PC-3 (cell line): ENCODE measurements at regions not wholly inside any gene's neighbourhood (a gene's known extent, or its start where the extent isn't known, plus 50 kb on each side); places are given as distances from the start of the nearest gene placed in this dataset.

Experiments used
- ATAC-seq: fragments of 200-7000 bp; cut with Tn5 transposase; 2 replicates; pipeline ENCODE4 v1.9.1; 2020; ENCODE audit warnings: mild to moderate bottlenecking, moderate library complexity
- BruUV-seq: library from RNA; stranded (reverse); fragments of 400-500 nt; replicated peaks from 2 replicates; lab custom pipeline; 2021; lab: Mats Ljungman, UMichigan
- CTCF ChIA-PET: fragments of 300-600 bp; sonication (Branson Sonifier 250); formaldehyde crosslinking; loops from one replicate; lab custom pipeline; 2022; ENCODE audit warnings: antibody characterized with exemption; lab: Charles Lee
- POLR2A ChIA-PET: fragments of 300-600 bp; sonication (Branson Sonifier 250); formaldehyde crosslinking; loops from one replicate; lab custom pipeline; 2022; ENCODE audit warnings: antibody characterized with exemption; ENCODE audit not compliant: unreplicated experiment; lab: Charles Lee
- DNase-seq: peaks from one replicate; pipeline ENCODE4 v3.0.0-alpha.2; 2015
- H2AFZ ChIP-seq: fragments of 300-600 bp; sonication (generic); 2 replicates; pipeline ENCODE4 v1.6.0; 2016; ENCODE audit warnings: antibody characterized with exemption, low read length
- H3F3A ChIP-seq: fragments of 300-600 bp; sonication (generic); one replicate; pipeline ENCODE4 v1.6.0; 2017; ENCODE audit warnings: antibody characterized with exemption, low read length, control low read depth, mild to moderate bottlenecking; ENCODE audit not compliant: unreplicated experiment
- H3K27ac ChIP-seq: fragments of 300-600 bp; sonication (generic); 2 replicates; pipeline ENCODE4 v1.5.1; 2016; ENCODE audit warnings: mild to moderate bottlenecking, low read length
- H3K27me3 ChIP-seq: fragments of 300-600 bp; sonication (generic); 2 replicates; pipeline ENCODE4 v1.6.1; 2016; ENCODE audit warnings: low read length, mixed read lengths
- H3K36me3 ChIP-seq: fragments of 300-600 bp; sonication (generic); 2 replicates; pipeline ENCODE4 v1.6.1; 2016; ENCODE audit warnings: low read depth, mixed run types, low read length, mixed read lengths
- H3K4me1 ChIP-seq: fragments of 300-600 bp; sonication (generic); 2 replicates; pipeline ENCODE4 v1.5.1; 2016; ENCODE audit warnings: low read length; ENCODE audit not compliant: insufficient read depth
- H3K4me2 ChIP-seq: fragments of 300-600 bp; sonication (generic); 2 replicates; pipeline ENCODE4 v1.6.0; 2016; ENCODE audit warnings: low read length
- H3K4me3 ChIP-seq: fragments of 300-600 bp; sonication (generic); 2 replicates; pipeline ENCODE4 v1.5.1; 2016; ENCODE audit warnings: mild to moderate bottlenecking, low read length, mixed read lengths
- H3K79me2 ChIP-seq: fragments of 300-600 bp; sonication (generic); 2 replicates; pipeline ENCODE4 v1.6.1; 2017; ENCODE audit warnings: low read length, mixed read lengths
- H3K9ac ChIP-seq: fragments of 300-600 bp; sonication (generic); 2 replicates; pipeline ENCODE4 v1.6.0; 2016; ENCODE audit warnings: mild to moderate bottlenecking, low read length
- H3K9me2 ChIP-seq: fragments of 300-600 bp; sonication (generic); replicated peaks from 2 replicates; pipeline ENCODE4 v1.6.1; 2016; ENCODE audit warnings: mixed run types, low read length, mixed read lengths
- H3K9me3 ChIP-seq: fragments of 300-600 bp; sonication (generic); 2 replicates; pipeline ENCODE4 v1.6.1; 2016; ENCODE audit warnings: low read length, mixed read lengths
- H4K20me1 ChIP-seq: fragments of 300-600 bp; sonication (generic); 2 replicates; pipeline ENCODE4 v1.6.1; 2016; ENCODE audit warnings: low read length, mixed read lengths
- CTCF ChIP-seq: fragments of 300-600 bp; sonication (generic); conservative IDR thresholded peaks from 2 replicates; pipeline ENCODE4 v1.5.1; 2017; ENCODE audit warnings: antibody characterized with exemption, low read depth, mild to moderate bottlenecking, low read length
- EZH2 ChIP-seq: fragments of 300-600 bp; sonication (generic); IDR thresholded peaks from one replicate; pipeline ENCODE4 v1.6.1; 2017; ENCODE audit warnings: antibody characterized with exemption, mild to moderate bottlenecking, low read length; ENCODE audit not compliant: unreplicated experiment
- EZH2phosphoT487 ChIP-seq: fragments of 300-600 bp; sonication (generic); IDR thresholded peaks from 2 replicates; pipeline ENCODE4 v1.6.1; 2018; ENCODE audit warnings: mild to moderate bottlenecking, antibody characterized with exemption, low read length, borderline replicate concordance
- intact Hi-C: fragments of 100-400 bp; cut with micrococcal nuclease; formaldehyde crosslinking; loops from 2 replicates; pipeline ENCODE4 v1.9.0; 2023

DNA sequence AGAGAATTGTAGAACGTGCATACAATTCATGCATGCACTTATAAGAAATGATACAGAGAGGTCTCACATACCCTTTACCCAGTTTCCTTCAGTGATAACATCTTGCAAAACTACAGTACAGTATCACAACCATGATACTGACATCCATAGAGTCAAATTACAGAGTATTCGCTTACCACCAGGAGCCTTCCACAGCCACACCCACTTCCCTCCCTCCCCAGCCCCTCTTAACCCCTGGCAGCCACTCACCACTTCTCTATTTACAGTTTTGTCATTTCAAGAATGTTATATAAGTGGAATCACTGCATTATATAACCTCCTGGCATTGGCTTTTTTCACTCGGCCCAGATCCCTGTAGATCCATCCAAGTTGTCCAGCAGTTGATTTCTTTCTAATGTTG, 143.8 kb downstream of the ZNF248 start:
- ATAC-seq (peak; percentile 42), DNase-seq (peak; percentile 70)
- TF ChIP-seq EZH2phosphoT487 (no peak), EZH2 (no peak), CTCF (no peak)
- ChIA-PET CTCF (no interaction called here), POLR2A (no interaction called here)
- Histone ChIP-seq H3K27me3 (no peaks in the 10 kb centered on the region), H3K9me3 (0 out of 2 replicates have a peak, but pooled peaks cover 10% of the 10 kb centered on the region), H3K79me2 (no peaks in the 10 kb centered on the region), H4K20me1 (no peaks in the 10 kb centered on the region), H3K36me3 (no peaks in the 10 kb centered on the region), H3K4me3 (no peak overlapping the region), H3K9me2 (no peaks in the 10 kb centered on the region), H3K9ac (no peak overlapping the region), H3K4me2 (no peak overlapping the region), H2AFZ (no peak overlapping the region), H3K27ac (no peak overlapping the region), H3K4me1 (peaks cover 17% of the 10 kb centered on the region), H3F3A (no peaks in the 10 kb centered on the region)
- no TSS peak for BruUV-seq
- intact Hi-C loops: no loop called here

- Histone ChIP-seq H3F3A (no peaks in the 10 kb centered on the region), H3K36me3 (no peaks in the 10 kb centered on the region), H3K9me3 (0 out of 2 replicates have a peak, but pooled peaks cover 5% of the 10 kb centered on the region), H4K20me1 (no peaks in the 10 kb centered on the region), H3K9ac (no peak overlapping the region), H2AFZ (no peak overlapping the region), H3K4me2 (no peak overlapping the region), H3K4me3 (no peak overlapping the region), H3K27ac (no peak overlapping the region), H3K9me2 (no peaks in the 10 kb centered on the region), H3K4me1 (peaks cover 17% of the 10 kb centered on the region), H3K27me3 (no peaks in the 10 kb centered on the region), H3K79me2 (no peaks in the 10 kb centered on the region)
- ATAC-seq: no peak
- intact Hi-C loops: no loop called here
- no peak for DNase-seq
- POLR2A ChIA-PET: no interaction called here
- TF ChIP-seq CTCF (no peak), EZH2phosphoT487 (no peak), EZH2 (no peak)
- CTCF ChIA-PET: no interaction called here
- no TSS peak for BruUV-seq
Measured at GRCh38 chr10:37713132-37713501, 144.3 kb downstream of the ZNF248 start.

DNA sequence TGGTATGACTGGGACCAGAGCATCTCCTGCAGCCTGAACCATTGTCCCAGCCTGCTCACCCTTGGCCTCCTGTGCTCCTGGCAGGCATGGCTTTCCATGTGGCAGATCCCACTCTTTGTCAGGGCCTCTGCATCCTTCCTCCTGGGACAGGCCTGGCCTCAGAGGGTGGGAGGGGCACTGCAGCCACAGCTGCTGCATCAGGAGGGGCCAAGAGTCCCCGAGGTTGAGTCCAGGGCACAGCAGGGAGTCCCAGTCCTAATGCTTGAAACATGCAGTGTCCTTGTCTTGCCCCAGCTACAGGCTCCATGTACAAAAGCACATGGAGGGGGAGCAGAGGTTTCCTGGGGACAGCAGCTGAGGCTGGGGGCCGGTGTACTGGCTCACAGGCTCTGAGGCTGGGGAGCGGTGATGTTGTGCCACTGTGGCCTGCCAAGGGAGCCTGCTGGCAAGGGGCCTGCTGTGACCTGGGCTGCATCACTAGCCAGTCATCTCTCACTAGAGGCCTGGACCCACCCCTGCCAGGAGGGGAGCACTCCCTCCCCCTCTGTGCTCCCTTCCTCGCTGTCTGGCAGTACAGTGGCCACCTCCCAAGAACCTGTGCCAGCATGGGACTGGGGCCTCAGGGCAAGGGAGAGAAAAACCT, 144.8 kb downstream of the ZNF248 start:
- H2AFZ ChIP-seq: no peak overlapping the region
- no peak overlapping the region for H3K9ac ChIP-seq
- no peak for TF ChIP-seq EZH2
- TF ChIP-seq CTCF: no peak
- TF ChIP-seq EZH2phosphoT487: no peak
- H3K79me2 ChIP-seq: no peaks in the 10 kb centered on the region
- intact Hi-C loops: no loop called here
- H3K9me3 ChIP-seq: no peaks in the 10 kb centered on the region
- H3K27ac ChIP-seq: no peak overlapping the region
- H3K9me2 ChIP-seq: no peaks in the 10 kb centered on the region
- ChIA-PET POLR2A (no interaction called here), CTCF (no interaction called here)
- no peak overlapping the region for H3K4me2 ChIP-seq
- H3K4me3 ChIP-seq: no peak overlapping the region
- peaks cover 17% of the 10 kb centered on the region for H3K4me1 ChIP-seq
- H3K27me3 ChIP-seq: no peaks in the 10 kb centered on the region
- BruUV-seq: no TSS peak
- H3K36me3 ChIP-seq: no peaks in the 10 kb centered on the region
- H4K20me1 ChIP-seq: no peaks in the 10 kb centered on the region
- no peak for ATAC-seq
- no peak for DNase-seq
- H3F3A ChIP-seq: no peaks in the 10 kb centered on the region
